GM12892 (cell line): ENCODE measurements at regions not wholly inside any gene's neighbourhood (a gene's known extent, or its start where the extent isn't known, plus 50 kb on each side); places are given as distances from the start of the nearest gene placed in this dataset.

Source experiments
- DNase-seq: peaks from one replicate; pipeline ENCODE4 v3.0.0; 2011; ENCODE audit not compliant: insufficient read length
- FAIRE-seq: peaks from 2 replicates; lab custom pipeline; 2011; peaks lifted over from hg19 to GRCh38; lab: Jason Lieb, UNC
- POLR2A ChIP-seq: IDR thresholded peaks from 2 replicates; pipeline ENCODE4 v1.6.1; 2011; ENCODE audit warnings: low read depth, low read length, control low read depth
- POLR2AphosphoS5 ChIP-seq: IDR thresholded peaks from 2 replicates; pipeline ENCODE4 v1.6.1; 2011; ENCODE audit warnings: low read depth, low read length, control low read depth
- TAF1 ChIP-seq: IDR thresholded peaks from 2 replicates; pipeline ENCODE4 v1.6.1; 2011; ENCODE audit warnings: low read depth, mild to moderate bottlenecking, control low read depth, low read length, borderline replicate concordance

DNA sequence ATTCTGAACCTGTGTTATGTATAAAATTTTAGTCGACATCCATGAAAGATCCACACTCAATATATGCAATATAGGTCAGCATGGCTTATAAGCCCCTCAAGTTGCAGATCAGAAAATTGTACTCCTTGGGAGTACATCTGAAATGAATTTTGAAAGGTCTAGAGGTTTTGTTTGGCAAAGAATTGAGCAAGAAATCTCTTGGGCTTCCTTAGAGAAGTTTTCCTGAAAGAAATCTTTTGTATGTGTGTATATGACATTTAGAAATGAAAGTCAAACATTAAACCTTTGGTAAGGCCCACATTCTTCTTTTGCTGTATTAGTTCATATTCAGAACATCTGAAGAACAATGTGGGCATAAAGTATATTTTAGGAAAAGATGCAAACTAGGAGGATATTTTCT is 1006.6 kb downstream of the NAALADL2 start:
- FAIRE-seq: no peak
- TF ChIP-seq TAF1 (no peak), POLR2A (no peak), POLR2AphosphoS5 (no peak)
- no peak for DNase-seq

DNA sequence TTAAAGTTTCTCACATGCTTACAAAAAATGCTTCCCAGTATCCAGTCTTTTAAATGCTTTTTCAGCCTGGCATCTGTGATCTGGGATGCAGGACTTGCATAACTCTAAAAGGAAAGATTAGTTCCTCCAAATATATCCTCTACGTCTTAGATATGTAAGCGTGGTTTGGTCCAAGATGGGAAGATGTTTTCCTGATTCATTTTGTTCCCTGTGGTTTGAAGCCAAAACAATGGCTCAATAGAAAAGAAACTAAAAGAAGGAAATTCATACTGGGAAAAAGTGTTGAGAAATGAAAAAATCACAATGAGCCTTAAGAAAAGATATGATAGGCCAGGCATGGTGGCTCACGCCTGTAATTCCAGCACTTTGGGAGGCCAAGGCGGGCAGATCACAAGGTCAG is 1002.8 kb downstream of the NAALADL2 start:
- no peak for FAIRE-seq
- DNase-seq: no peak
- TF ChIP-seq TAF1: no peak
- TF ChIP-seq POLR2A: no peak
